Hepatic stellate cell (primary cell): ENCODE measurements at regions not wholly inside any gene's neighbourhood (a gene's known extent, or its start where the extent isn't known, plus 50 kb on each side); places are given as distances from the start of the nearest gene placed in this dataset.

ENCODE experiments used
- DNase-seq: peaks from one replicate; pipeline ENCODE4 v3.0.0; 2011; ENCODE audit warnings: low spot score

- DNase-seq, result no peak
Observed at GRCh38 chr12:90079529-90080210, 371.0 kb upstream of the ATP2B1 start.

GRCh38 chr12:90078344-90078743 is 369.7 kb upstream of the ATP2B1 start:
- DNase-seq, result no peak

GRCh38 chr12:90077756-90078155 is 369.1 kb upstream of the ATP2B1 start:
- DNase-seq, result no peak

GRCh38 chr12:90076851-90077319 is 368.2 kb upstream of the ATP2B1 start:
- no peak for DNase-seq

- DNase-seq, result no peak
Observed at GRCh38 chr12:90075685-90076084, 367.0 kb upstream of the ATP2B1 start.

- DNase-seq, result no peak
Observed at GRCh38 chr12:90074086-90074485, 365.4 kb upstream of the ATP2B1 start.

- DNase-seq, result no peak
Observed at GRCh38 chr12:90071996-90072395, 363.4 kb upstream of the ATP2B1 start.

- DNase-seq, result no peak
Observed at GRCh38 chr12:90069711-90070110, 361.1 kb upstream of the ATP2B1 start.

- DNase-seq, result no peak
Observed at GRCh38 chr12:90067791-90068190, 359.2 kb upstream of the ATP2B1 start.

GRCh38 chr12:90064852-90065801 is 356.5 kb upstream of the ATP2B1 start:
- no peak for DNase-seq

GRCh38 chr12:90062799-90063198 is 354.2 kb upstream of the ATP2B1 start:
- no peak for DNase-seq

- peak; percentile 7 for DNase-seq
Observed at GRCh38 chr12:90061809-90062208, 353.2 kb upstream of the ATP2B1 start.

GRCh38 chr12:90060031-90060430 is 351.4 kb upstream of the ATP2B1 start:
- DNase-seq, result no peak

GRCh38 chr12:90058704-90059103 is 350.1 kb upstream of the ATP2B1 start:
- DNase-seq, result peak; percentile 22

- DNase-seq, result no peak
Observed at GRCh38 chr12:90055071-90055470, 346.4 kb upstream of the ATP2B1 start.

GRCh38 chr12:90048918-90049317 is 340.3 kb upstream of the ATP2B1 start:
- DNase-seq, result no peak

GRCh38 chr12:90045559-90045958 is 336.9 kb upstream of the ATP2B1 start:
- DNase-seq, result no peak

- no peak for DNase-seq
Observed at GRCh38 chr12:90044069-90044468, 335.4 kb upstream of the ATP2B1 start.

- no peak for DNase-seq
Observed at GRCh38 chr12:90042920-90043641, 334.4 kb upstream of the ATP2B1 start.

GRCh38 chr12:90038289-90038688 is 329.7 kb upstream of the ATP2B1 start:
- DNase-seq, result no peak

- no peak for DNase-seq
Observed at GRCh38 chr12:90037740-90038139, 329.1 kb upstream of the ATP2B1 start.

- no peak for DNase-seq
Observed at GRCh38 chr12:90036637-90037036, 328.0 kb upstream of the ATP2B1 start.
